Osteoblast (primary cell): ENCODE measurements at regions not wholly inside any gene's neighbourhood (a gene's known extent, or its start where the extent isn't known, plus 50 kb on each side); places are given as distances from the start of the nearest gene placed in this dataset.

Experiments used
- DNase-seq: peaks from one replicate; pipeline ENCODE4 v3.0.0; 2011; ENCODE audit warnings: low spot score, mixed read lengths; ENCODE audit not compliant: insufficient read length; ENCODE audit errors: missing footprints
- H2AFZ ChIP-seq: 2 replicates; pipeline ENCODE4 v1.6.0; 2011; ENCODE audit warnings: mild to moderate bottlenecking, low read length
- H3K27ac ChIP-seq: 2 replicates; pipeline ENCODE4 v1.5.1; 2011; ENCODE audit warnings: mild to moderate bottlenecking, low read depth, low read length, moderate library complexity
- H3K27me3 ChIP-seq: 2 replicates; pipeline ENCODE4 v1.6.0; 2012; ENCODE audit warnings: mild to moderate bottlenecking, control low read depth, inconsistent platforms, low read length, moderate library complexity; ENCODE audit not compliant: insufficient read depth
- H3K36me3 ChIP-seq: 2 replicates; pipeline ENCODE4 v1.5.1; 2011; ENCODE audit warnings: mild to moderate bottlenecking, low read length, control low read depth, moderate library complexity; ENCODE audit not compliant: insufficient read depth
- H3K4me1 ChIP-seq: 2 replicates; pipeline ENCODE4 v1.5.1; 2011; ENCODE audit warnings: mild to moderate bottlenecking, low read length, control low read depth, moderate library complexity; ENCODE audit not compliant: insufficient read depth
- H3K4me2 ChIP-seq: 2 replicates; pipeline ENCODE4 v1.6.0; 2011; ENCODE audit warnings: mild to moderate bottlenecking, low read length; ENCODE audit not compliant: insufficient read depth
- H3K4me3 ChIP-seq: fragments of 200-600 bp; sonication (generic); 3 replicates; pipeline ENCODE4 v1.5.1; 2012; ENCODE audit warnings: mild to moderate bottlenecking, low read length, inconsistent platforms; ENCODE audit not compliant: insufficient read depth
- H3K79me2 ChIP-seq: 2 replicates; pipeline ENCODE4 v1.6.0; 2012; ENCODE audit warnings: mild to moderate bottlenecking, low read length, control low read depth, inconsistent platforms; ENCODE audit not compliant: insufficient read depth
- H3K9me3 ChIP-seq: 2 replicates; pipeline ENCODE4 v1.5.1; 2011; ENCODE audit warnings: low read depth, low read length, control low read depth
- H4K20me1 ChIP-seq: 2 replicates; pipeline ENCODE4 v1.6.0; 2012; ENCODE audit warnings: mild to moderate bottlenecking, low read length, control low read depth; ENCODE audit not compliant: insufficient read depth
- CTCF ChIP-seq: IDR thresholded peaks from 2 replicates; pipeline ENCODE4 v1.5.1; 2011; ENCODE audit warnings: mild to moderate bottlenecking, low read depth, low read length, moderate library complexity; ENCODE audit errors: extremely low read depth

- Histone ChIP-seq H3K79me2 (no peaks in the 10 kb centered on the region), H2AFZ (no peak overlapping the region), H3K4me1 (no peaks in the 10 kb centered on the region), H3K27ac (no peak overlapping the region), H3K36me3 (no peaks in the 10 kb centered on the region), H3K4me2 (no peak overlapping the region), H3K27me3 (no peaks in the 10 kb centered on the region), H4K20me1 (no peaks in the 10 kb centered on the region), H3K4me3 (no peak overlapping the region), H3K9me3 (no peaks in the 10 kb centered on the region)
- TF ChIP-seq CTCF = no peak
- no peak for DNase-seq
Observed at GRCh38 chr20:50367104-50367674, 143.0 kb upstream of the PTPN1 start.

GRCh38 chr20:50367739-50368375 is 142.3 kb upstream of the PTPN1 start:
- Histone ChIP-seq H4K20me1 (no peaks in the 10 kb centered on the region), H2AFZ (no peak overlapping the region), H3K36me3 (no peaks in the 10 kb centered on the region), H3K9me3 (no peaks in the 10 kb centered on the region), H3K27ac (no peak overlapping the region), H3K4me3 (no peak overlapping the region), H3K27me3 (no peaks in the 10 kb centered on the region), H3K79me2 (no peaks in the 10 kb centered on the region), H3K4me2 (no peak overlapping the region), H3K4me1 (no peaks in the 10 kb centered on the region)
- no peak for TF ChIP-seq CTCF
- no peak for DNase-seq

- Histone ChIP-seq H2AFZ (no peak overlapping the region), H4K20me1 (no peaks in the 10 kb centered on the region), H3K4me1 (no peaks in the 10 kb centered on the region), H3K4me3 (no peak overlapping the region), H3K9me3 (no peaks in the 10 kb centered on the region), H3K79me2 (no peaks in the 10 kb centered on the region), H3K36me3 (no peaks in the 10 kb centered on the region), H3K27ac (no peak overlapping the region), H3K27me3 (no peaks in the 10 kb centered on the region), H3K4me2 (no peak overlapping the region)
- no peak for TF ChIP-seq CTCF
- DNase-seq = no peak
Observed at GRCh38 chr20:50368386-50368785, 141.8 kb upstream of the PTPN1 start.

- Histone ChIP-seq H3K27ac (no peak overlapping the region), H3K79me2 (no peaks in the 10 kb centered on the region), H3K4me1 (no peaks in the 10 kb centered on the region), H3K4me2 (no peak overlapping the region), H2AFZ (no peak overlapping the region), H4K20me1 (no peaks in the 10 kb centered on the region), H3K4me3 (no peak overlapping the region), H3K36me3 (no peaks in the 10 kb centered on the region), H3K9me3 (no peaks in the 10 kb centered on the region), H3K27me3 (no peaks in the 10 kb centered on the region)
- no peak for DNase-seq
- TF ChIP-seq CTCF = no peak
Observed at GRCh38 chr20:50368813-50369224, 141.4 kb upstream of the PTPN1 start.
